ENCODE measurements at regions not wholly inside any gene's neighbourhood (a gene's known extent, or its start where the extent isn't known, plus 50 kb on each side); places are given as distances from the start of the nearest gene placed in this dataset.
"Not testable (repeated sequence)": the region's sequence is repeated elsewhere in the genome, so short reads cannot be mapped to it uniquely, and the experiment has no call there.

DNA sequence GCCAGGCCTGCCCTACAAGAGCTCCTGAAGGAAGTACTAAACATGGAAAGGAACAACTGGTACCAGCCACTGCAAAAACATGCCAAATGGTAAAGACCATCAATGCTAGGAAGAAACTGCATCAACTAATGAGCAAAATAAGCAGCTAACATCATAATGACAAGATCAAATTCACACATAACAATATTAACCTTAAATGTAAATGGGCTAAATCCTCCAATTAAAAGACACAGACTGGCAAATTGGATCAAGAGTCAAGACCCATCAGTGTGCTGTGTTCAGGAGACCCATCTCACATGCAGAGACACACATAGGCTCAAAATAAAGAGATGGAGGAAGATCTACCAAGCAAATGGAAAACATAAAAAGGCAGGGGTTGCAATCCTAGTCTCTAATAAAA lies 119.0 kb upstream of the CARMIL1 start:
- not testable (repeated sequence) for DNase-seq (ENCODE audit: low read depth)

DNA sequence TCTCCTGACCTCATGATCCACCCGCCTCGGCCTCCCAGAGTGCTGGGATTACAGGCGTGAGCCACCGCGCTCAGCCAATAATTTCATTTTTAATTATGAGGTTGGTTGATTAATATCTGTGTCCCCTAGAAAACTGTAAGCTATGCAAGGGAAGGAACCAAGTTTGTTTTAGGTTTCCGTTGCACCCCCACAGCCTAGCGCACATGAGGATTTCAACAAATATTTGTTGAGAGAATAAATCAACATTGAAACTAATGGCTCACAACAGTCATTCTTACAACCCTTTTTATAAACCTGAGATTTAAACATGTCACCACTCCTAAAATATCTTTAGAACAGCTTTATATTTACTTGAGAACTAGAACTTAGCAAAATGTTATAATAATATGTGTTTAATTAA lies 114.0 kb upstream of the CARMIL1 start:
- no peak for DNase-seq (ENCODE audit: low read depth)

DNA sequence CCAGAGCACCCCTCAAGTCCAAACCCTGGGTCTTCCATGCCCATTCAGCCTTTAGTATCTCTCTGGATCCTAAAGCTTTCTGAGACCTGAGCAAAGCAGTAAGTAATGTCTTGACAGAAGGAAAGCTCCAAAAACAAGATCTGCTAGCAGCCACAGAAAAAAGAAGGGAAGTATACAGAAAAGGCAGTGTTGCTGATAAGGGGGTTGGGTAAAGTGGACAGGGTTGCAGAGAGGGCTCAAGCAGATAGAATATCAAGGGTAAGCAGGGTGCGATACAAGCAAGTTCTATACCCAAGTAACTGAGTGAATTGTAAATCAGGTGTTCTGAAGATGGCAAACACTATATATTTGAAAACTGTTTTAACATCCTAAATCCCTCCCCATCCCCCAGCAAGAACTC lies 113.4 kb upstream of the CARMIL1 start:
- no peak for DNase-seq (ENCODE audit: low read depth)

DNA sequence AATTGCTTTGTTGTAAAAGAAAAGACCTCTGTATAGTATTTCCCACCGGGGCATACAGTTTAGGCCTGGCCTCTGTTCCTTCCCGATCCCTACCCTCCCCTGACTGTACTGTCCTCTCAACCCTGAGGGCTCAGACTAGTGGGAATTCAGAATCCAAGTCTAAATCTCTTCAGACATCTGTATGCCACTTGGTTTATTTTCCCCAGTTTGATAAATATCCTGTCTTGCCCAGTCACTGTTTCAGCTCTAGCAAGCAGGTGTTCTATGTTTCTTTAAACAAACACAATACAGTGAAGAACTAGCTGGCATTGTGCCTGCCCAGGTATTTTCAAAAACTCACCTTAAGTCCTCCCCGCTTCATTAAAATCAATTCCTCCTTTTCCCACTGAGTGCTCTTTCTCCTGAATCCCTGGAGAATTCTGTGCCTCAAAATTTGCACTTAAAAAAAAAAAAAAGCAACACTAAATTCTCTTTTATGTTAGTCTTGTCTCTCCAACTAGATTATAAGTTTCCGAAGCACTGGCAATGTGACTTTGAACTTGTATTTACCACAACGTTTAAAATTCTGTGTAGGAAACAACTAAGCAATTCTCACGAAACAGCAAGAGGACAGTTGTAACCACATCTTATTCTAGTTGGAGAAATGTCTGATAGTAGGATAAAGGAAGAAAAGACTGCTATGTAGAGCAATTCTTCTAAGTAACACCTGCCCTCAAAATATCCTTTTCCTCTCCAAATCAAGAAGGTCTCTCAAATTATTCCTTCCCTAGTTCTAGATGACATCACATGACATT lies 112.0 kb upstream of the CARMIL1 start:
- DNase-seq (ENCODE audit: low read depth): no peak

DNA sequence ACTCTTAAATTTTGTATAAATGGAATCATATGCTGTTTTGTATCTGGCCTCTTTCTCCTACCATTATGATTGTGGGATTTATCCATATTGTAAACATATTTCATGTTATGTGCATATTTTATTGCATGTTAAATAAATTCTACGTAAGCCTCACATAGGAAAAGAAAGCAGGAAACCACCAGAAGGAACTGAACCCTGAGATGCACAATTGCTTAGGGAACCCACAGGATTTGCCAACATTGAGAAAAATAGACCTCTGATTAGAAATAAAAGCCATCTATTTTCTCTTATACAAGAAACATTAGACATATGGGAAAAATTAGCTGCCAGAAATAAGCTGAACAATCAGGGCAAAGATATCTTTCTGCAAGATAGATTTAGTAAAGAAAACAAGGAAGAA lies 111.2 kb upstream of the CARMIL1 start:
- no peak for DNase-seq (ENCODE audit: low read depth)

DNA sequence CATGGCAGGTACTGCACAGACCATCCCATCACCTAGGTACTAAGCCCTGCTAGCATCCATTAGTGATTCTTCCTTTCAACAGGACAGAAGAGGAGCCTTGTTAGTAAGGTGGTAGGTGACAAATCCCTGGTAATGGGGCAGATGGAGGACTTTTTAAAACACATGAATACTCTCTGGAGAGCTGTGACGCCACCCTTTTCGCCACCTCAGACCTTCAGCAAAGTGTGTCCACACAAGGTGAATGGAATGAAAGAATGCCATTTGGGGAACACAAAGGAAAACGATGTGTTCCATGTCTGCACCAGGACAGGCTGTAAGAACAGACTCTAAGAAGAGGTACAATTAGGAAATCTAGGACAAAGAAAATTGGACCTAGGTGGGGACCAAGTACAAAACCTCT lies 110.5 kb upstream of the CARMIL1 start:
- DNase-seq (ENCODE audit: low read depth): no peak

DNA sequence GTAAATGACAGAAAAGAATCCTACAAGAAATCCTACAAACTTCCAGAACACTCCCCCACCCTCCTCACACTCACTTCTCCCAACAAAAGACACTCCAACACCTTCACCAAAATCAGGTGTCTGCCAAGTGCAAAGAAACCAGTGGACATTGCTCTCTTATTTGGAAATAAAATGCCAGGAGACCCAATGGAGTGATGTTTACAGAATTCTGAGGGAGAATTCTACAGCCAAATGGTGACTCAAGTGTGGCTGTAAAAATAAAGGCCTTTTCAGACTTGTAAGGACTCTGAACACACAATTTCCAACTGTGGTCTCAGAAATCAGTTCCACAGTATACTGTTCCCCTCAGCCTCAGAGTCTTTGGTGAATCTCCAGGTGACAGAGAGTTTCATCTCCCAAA lies 109.6 kb upstream of the CARMIL1 start:
- DNase-seq (ENCODE audit: low read depth): peak; percentile 61

DNA sequence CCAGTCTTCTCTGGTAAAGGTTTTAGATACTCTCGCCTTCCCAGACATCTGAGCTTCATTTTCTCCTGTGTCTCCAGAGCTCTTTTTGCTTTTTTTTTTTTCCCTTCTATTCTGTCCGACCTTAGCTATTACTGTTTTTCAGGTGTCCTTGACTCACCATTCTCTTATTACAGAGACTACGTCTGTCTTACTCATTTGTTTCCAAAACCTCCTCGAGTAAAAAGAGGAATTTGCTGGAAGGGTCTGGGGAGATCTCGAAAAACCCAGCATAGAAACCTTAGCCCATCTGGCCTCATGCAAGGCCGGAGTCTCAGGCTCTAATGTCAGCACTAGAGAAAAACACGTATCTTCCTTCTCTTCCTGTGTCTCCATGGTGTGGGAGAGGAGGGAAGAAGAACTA lies 109.2 kb upstream of the CARMIL1 start:
- no peak for DNase-seq (ENCODE audit: low read depth)

DNA sequence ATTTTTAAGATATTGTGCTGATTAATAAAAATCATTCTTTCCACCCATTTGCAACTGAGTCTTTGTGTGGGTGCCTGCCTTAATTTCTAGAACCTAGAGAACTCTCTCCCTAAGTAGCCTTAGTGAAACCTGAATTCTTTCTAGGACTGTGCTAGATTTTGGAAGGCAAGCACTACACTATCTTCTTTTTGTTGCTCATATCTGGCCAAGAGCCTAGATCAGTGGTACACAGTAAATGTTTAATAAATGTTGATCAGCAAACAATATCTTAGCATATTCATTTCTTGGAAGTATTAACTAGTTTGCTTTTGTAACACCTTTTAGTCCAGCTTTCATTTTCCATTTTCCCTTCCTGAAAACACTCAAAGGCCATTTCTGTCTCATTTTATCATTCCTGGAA lies 108.5 kb upstream of the CARMIL1 start:
- DNase-seq (ENCODE audit: low read depth): no peak

DNA sequence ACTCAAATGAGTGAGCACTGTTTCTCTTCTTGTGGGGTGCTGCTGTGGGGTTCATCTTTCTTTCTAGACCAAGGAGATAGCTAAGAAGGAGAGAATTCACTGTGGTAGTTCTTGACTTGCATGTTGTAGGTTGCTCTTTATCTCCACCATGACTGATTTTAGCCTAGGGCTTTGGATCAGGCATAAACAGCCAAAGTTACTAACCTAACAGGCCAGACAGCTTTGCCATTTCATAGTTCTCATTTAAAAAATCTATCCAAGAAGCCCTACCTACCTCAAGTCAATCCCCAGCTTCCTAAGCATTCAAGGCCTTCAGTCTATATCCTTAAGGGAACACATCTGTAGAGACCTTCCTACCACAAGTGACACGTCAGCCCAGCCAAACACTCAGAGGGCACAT lies 107.9 kb upstream of the CARMIL1 start:
- DNase-seq (ENCODE audit: low read depth): no peak

DNA sequence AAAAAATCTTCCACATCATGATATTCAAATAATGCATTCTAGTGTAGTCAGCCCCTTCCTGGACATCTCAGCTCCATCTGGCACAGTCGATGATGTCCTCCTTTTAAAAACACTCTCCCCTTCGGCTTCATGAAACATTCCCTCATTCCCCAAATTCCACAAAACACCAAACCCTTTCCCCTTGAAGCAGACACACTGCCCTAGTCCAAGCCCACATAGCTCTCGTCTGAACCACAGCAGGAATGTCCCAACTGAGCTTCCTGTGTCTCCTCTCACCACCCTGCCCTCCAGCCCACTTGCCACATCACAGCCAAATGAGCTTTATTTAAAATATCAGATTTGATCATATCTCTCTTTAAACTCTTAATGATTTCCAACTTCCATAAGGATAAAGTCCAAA lies 106.4 kb upstream of the CARMIL1 start:
- DNase-seq (ENCODE audit: low read depth): peak; percentile 97

DNA sequence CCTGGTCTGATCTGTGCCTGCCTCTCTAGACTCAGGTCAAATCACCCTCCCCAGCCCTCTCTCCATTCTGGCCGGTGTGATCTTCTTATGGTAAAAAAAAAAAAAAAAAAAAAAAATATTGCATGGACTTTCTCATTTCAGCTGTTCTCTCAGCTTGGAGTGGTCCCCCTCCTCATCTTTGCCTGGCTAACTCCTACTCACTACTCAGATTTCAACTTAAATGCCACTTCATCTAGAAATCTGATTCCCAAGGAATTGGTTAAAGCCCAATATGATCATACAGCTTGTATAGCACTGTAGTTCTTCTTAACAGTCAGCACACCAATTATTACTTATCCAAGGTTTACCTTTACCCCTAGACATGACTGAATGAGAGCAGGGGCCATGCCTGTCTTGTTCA lies 105.9 kb upstream of the CARMIL1 start:
- no peak for DNase-seq (ENCODE audit: low read depth)

DNA sequence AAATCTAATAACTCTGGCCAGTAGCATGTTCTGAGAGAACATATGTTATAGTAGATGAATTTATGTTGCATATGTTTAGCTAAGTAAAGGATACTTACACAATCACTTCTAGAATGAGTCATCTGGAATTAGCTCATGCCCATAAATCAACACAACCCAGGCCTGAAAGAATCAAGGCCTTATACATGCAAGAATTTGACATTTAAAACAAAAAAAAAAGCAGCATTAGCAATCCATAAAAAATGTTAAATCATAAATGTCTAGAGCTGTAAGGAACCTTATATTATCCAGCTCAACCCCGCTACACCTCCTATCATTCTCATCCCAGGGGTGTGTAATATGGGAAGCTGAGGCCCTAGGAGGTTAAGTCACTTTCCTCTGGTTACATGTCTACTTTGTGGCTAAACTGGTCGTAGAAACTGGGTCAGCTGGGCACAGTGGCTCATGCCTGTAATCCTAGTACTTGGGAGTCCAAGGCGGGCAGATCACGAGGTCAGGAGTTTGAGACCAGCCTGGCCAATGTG lies 105.2 kb upstream of the CARMIL1 start:
- DNase-seq (ENCODE audit: low read depth): peak; percentile 98

DNA sequence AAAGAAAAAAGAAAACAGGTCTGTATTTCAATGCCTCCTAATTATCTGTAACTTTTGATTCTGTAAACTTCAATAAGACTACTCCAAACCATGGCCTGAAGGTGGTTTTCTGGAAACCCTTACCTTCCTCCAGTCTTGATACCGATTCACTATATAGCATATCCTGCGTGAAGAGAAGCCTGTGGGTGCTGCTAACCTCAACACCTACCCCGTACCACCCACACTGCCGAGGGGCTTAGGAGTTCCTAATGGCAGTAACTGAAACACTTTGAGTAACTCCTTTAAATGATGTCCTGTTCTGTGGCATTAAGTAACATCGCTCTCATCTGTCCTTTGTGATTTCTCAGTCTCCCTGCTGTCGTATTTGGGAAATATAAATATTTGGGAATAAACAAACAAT lies 104.5 kb upstream of the CARMIL1 start:
- no peak for DNase-seq (ENCODE audit: low read depth)

DNA sequence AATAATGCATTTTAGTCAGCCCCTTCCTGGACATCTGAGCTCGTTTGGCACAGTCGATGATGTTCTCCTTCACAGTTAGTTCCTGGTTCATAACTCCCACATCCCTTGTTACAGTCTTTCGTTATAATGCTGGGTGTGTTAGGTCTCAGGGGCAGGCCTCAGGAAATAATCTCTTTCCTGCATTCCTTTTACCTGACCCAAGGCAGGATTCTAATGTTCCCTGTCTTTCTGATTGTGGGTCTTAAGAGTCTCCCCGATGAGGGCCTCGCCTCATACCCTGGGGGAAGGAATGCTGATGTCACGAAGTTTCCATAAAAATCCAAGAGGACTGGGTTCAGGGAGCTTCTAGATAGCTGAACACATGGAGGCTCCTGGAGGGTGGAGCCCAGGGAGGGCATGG lies 104.0 kb upstream of the CARMIL1 start:
- peak; percentile 70 for DNase-seq (ENCODE audit: low read depth)

DNA sequence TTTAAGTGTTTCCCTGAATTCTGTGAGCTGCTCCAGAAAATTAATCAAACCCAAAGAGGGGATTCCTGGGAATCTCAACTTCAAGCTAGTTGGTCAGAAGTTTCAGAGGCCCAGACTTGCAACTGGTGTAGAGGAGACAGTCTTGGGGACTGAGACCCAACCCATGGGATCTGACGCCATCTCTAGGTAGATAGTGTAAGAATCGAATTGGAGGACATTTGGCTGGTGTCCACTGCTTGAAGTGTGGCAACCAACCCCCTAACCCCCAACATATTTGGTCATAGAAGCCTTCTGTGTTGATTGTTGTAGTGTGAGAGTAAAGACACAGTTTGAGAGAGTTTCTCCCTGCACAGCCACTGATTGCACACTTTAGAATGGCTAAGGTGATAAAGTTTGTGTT lies 103.5 kb upstream of the CARMIL1 start:
- DNase-seq (ENCODE audit: low read depth): no peak

DNA sequence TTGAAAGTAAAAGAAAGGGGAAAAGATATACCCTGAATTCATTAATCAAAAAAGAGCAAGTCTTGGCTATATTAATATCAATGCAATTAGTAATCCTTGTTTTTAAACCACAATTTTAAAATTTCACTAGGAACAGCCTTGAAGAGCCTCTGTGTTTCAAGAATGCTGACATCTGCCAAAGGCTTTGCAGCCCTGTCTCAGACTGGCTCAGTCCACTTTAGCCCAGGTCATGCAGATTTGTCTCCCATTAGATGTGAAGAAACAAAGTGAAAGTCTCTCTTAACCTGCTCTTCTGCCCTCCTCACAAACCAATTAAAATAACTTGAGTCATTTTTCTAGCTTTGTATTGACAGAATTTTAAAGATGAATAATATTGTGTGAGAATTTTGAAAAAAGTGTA lies 102.7 kb upstream of the CARMIL1 start:
- DNase-seq (ENCODE audit: low read depth): peak; percentile 59

DNA sequence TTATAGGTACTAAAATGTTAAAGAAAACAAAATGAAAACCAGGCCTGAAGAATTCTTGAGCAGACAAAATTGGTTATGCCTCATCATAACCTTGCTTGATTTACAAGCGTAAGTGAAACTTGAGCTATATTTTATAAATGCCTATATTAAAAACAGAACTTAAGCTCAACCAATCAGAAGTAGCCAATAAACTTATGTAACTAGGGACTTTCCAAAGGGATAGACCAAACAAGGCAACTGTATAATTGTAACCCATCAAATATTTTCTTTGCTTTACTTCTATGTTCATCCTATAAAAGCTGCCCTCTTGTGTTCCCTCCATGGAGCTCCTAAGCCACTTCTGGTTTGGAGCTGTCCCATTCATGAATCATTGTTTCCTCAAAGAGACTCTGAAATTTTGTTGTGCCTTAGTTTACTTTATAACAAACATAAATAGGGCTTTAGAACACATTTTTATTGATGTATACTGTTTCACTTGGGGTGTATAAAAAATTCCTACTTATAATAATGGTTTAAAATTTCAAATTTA lies 101.6 kb upstream of the CARMIL1 start:
- no peak for DNase-seq (ENCODE audit: low read depth)

DNA sequence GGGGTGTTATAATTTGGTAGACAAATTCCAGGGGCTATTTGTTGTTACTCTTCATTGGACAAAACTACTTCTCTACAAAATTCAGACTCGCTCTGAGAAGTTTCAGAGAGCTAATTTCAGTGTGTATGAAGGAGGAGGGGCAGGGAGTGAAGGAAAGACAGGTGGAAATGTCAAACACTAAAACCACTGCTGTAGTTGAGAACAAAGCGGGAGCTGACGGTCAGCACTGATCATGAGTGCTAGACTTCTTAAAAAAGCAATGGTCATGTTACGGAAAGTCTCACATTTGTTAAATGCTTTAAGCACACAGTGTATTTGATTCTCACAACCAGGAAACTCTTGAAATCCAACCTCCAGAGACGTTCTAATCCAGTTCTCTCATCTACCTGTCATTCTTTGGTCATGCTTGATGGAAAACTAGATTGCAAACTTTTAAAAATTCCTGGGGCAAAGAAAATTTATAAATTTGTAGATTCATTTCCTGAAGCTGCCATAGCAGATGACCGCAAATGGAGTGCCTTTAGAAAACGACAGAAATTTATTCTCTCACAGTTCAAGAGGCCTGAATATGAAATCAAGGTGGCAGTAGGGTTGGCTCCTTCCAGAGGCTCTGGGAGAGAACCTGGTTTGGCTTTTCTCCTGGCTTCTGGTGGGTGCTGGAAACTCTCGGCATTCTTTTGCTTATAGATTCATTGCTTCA lies 100.7 kb upstream of the CARMIL1 start:
- no peak for DNase-seq (ENCODE audit: low read depth)

DNA sequence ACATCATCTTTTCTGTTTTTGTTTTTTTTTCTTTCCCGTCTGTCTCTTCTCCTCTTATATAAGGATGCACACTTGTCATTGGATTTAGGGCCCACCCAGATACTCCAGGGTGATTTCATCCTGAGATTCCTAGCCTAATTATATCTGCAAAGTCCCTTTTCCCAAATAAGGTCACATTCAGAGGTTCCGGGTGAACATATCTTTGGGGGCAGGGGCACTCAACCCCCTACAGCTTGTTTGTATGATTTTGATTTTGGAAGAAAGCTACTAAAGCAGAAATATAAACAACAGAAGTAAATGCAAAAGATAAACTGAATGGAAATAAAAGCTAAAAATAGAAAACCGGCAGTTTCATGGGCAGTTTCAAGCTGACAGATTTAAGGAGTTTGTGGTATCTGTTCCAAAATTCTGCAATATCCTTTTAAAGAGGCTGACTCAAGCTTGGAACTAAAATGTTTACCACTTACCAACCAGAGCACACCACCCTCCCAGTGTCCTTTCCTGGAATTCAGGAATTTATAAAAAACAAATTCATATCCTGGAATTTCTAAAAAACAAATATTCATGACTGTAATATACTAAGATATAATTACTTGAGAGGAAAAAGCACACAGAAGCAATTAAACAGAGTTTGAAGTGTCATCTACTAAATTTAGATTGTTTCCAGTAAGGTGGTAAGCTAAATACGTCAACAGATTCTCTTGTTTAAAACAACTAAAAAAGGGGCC lies 100.0 kb upstream of the CARMIL1 start:
- peak; percentile 66 for DNase-seq (ENCODE audit: low read depth)

DNA sequence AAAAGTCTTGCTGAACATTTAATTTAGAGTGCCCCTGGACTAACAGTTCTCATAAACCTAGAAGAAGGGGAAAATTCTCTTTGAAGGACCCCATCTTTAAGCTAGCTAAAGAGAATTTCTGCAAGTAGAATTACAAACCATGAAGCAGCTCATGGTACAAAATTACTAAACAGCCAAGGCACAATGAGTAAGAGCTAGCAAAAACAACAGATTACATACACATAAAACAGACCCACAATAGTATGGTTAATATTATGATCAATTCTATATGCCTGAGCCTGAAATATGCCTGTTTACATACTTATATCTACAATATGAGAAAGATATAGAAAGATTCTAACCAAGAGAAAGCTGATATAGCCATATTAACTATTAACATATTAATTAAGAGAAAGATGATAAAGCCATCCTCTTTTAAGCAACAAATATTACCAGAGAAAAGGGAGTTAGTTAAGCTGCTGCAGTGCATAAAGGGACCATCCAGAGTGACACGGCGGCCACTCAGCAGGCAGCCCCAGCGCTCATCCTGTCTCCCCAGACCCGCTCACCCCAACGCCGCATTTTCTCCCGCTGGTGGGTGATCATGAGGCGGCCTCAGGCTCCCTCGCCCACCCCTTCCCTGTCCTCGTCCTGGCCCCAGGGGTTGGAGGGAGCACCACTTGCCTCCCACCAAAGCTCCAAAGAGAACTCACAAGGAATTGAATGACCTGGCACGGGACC lies 98.4 kb upstream of the CARMIL1 start:
- DNase-seq (ENCODE audit: low read depth): no peak

DNA sequence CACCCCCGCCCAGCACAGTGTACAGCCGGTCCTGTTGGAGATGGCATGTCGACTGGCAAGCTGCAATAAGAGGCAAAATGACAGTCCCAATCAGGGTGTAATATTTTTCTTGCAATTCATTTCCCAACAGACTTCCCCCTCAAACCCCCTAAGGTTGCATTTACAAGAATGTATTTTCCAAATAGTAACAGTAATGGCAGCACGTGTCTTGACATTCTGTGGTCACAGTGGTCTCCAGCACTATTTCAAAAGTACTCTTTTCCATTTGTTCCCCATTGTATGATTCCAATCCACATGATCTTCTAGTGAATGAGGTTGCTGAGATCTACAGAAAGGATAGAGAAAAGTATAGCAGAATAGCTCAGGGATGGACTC lies 97.8 kb upstream of the CARMIL1 start:
- no peak for DNase-seq (ENCODE audit: low read depth)

All from iris pigment epithelial cell (primary cell).